Superior temporal gyrus (tissue), 1 donor: ENCODE measurements at regions not wholly inside any gene's neighbourhood (a gene's known extent, or its start where the extent isn't known, plus 50 kb on each side); places are given as distances from the start of the nearest gene placed in this dataset.
"Not testable (repeated sequence)": the region's sequence is repeated elsewhere in the genome, so short reads cannot be mapped to it uniquely, and the experiment has no call there.

Experiments used
- DNase-seq: peaks from one replicate; pipeline ENCODE4 v3.0.0-alpha.2; 2016; ENCODE audit errors: extremely low spot score

DNA sequence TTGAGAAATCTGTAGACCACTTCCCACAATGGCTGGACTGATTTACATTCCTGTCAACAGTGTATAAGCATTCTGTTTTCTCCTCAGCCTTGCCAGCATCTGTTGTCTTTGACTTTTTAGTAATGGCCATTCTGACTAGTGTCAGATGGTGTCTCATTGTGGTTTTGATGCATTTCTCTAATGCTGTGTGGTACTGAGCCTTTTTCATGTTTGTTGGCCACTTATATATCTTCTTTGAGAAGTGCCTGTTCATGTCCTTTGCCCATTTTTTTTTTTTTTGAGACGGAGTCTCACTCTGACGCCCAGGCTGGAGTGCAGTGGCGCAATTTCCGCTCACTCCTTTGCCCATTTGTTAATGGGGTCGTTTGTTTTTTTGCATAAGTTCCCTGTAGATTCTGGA, 237.5 kb downstream of the RTP5 start:
- DNase-seq = not testable (repeated sequence)

- DNase-seq = not testable (repeated sequence)
Measured at GRCh38 chr2:242108797-242109500, 239.4 kb downstream of the RTP5 start.

DNA sequence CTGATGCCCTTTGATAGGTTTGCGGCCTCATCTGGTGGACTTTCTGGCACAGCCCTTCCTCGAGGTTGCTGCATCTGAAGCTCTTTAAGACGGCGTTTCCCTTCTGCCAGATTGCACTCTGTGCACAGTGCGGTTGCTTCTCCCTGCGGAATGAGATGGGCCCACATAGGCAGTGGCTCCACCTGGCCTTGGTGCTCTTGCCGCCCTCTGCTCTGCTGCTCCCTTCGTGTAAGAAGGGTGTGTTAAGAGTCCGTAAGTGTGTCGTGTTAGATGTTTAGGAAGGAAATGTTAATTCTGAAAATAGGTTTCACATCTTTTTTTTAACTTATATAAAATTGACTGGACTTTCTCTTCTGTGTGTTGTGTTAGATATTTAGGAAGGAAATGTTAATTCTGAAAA, 240.3 kb downstream of the RTP5 start:
- DNase-seq = not testable (repeated sequence)

- not testable (repeated sequence) for DNase-seq
Measured at GRCh38 chr2:242111954-242112353, 242.4 kb downstream of the RTP5 start.

DNA sequence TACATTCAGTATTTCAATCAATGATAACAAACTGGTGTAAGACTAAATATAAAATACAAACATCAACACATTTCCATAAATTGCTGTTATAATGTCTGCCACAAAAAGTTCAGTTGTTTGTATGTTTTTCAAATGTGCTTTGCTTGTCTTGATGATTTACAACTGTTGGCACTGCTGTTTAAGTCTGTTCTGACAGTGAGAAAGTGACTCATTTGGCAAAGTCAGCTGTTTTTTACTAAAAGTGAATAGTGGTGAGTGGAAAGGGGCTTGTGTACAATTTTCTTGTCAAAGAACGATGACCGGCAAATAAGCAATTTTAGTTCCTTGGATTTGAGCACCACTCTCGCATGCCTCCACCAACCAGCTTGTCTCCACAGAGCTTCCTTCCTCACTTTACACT, 244.0 kb downstream of the RTP5 start:
- DNase-seq = not testable (repeated sequence)

DNA sequence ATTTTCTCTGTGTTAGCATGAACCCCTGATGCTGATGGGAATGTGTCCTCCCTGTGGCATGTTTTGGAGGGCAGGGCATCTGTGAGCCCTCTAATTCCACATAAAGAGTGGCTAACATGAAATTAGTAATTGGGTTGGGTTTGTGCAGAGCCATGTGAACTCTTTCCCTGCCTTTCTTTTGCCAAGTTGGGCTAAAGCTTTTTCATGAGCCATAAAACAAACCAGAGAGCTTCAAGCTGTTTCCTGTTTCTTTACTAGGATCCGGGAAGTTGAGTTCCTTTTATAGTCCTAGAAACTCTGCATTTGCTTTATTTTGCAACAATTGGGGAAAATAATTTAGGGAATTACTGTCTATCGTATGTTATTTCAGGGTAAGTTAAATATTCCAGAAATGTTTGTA, 247.1 kb downstream of the RTP5 start:
- DNase-seq = not testable (repeated sequence)

- not testable (repeated sequence) for DNase-seq
Measured at GRCh38 chr2:242117305-242117704, 247.8 kb downstream of the RTP5 start.

- not testable (repeated sequence) for DNase-seq
Measured at GRCh38 chr2:242119682-242120081, 250.2 kb downstream of the RTP5 start.

- not testable (repeated sequence) for DNase-seq
Measured at GRCh38 chr2:242130682-242131081, 261.2 kb downstream of the RTP5 start.

- not testable (repeated sequence) for DNase-seq
Measured at GRCh38 chr2:242159921-242160320, 290.4 kb downstream of the RTP5 start.

DNA sequence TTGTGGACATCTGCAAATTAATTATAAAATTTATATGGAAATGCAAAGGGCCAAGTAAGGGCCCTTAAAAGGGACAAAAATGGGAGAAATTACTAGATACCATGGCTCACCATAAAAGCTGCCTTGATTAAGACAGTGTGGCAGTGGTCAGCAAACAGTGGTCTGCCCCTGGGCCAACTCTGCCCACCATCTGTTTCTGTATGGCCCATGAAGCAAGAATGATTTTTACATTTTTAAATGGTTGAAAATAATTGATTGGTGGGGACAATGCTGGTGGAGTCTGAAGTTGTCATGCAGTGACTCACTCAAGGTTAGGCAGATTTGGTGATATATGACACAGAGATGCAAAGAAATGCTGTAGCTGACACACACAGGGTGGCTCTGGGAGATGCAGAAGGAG, 295.6 kb downstream of the RTP5 start:
- DNase-seq = not testable (repeated sequence)

DNA sequence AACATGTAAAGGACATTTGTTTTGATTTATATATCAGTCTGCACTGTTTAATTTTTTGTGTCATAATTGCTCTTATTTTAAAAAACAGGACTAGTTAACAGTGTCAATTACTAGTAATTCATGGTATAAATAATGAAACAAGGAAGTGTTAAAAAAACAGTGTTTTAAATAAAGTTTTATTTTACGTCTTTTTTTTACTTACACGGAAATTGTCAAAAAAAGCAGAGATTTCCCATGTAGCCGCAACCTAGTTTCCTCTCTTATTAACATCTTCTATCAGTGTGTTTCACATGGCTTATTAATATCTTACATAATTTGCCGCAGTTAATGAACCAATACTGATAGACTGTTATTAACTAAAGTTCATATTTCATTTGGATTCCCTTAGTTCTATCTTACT, 301.8 kb downstream of the RTP5 start:
- DNase-seq = not testable (repeated sequence)
